CD4-positive, alpha-beta T cell (primary cell): ENCODE measurements at regions not wholly inside any gene's neighbourhood (a gene's known extent, or its start where the extent isn't known, plus 50 kb on each side); places are given as distances from the start of the nearest gene placed in this dataset.

Experiments
- ATAC-seq: fragments of 200-7000 bp; cut with Tn5 transposase; one replicate; pipeline ENCODE4 v1.10.0; 2022; ENCODE audit warnings: mild to moderate bottlenecking; ENCODE audit not compliant: poor library complexity
- CTCF ChIA-PET: fragments of 350-600 bp; sonication (Branson Sonifier 250); formaldehyde crosslinking; loops from one replicate; lab custom pipeline; 2021; ENCODE audit warnings: antibody characterized with exemption, inconsistent platforms; lab: Charles Lee
- POLR2A ChIA-PET: fragments of 350-600 bp; sonication (Branson Sonifier 250); formaldehyde crosslinking; loops from one replicate; lab custom pipeline; 2021; ENCODE audit warnings: antibody characterized with exemption, inconsistent platforms; lab: Charles Lee
- DNase-seq, 14 experiments: peaks; one replicate each; pipeline ENCODE4 v3.0.0-alpha.2; 2013 to 2020; ENCODE audit warnings: mixed read lengths in 2 of 14
- H3K27ac ChIP-seq, 2 donors: one replicate each; pipeline versions ENCODE4 v1.5.1 to v1.7.0; 2013; ENCODE audit warnings: low read length in 2 of 2, low read depth in 1 of 2, mild to moderate bottlenecking in 1 of 2
- H3K27me3 ChIP-seq, 2 experiments: 1 replicate in 1 of 2; 2 replicates in 1 of 2; pipeline versions ENCODE4 v1.6.1 to v1.7.0; 2013; ENCODE audit warnings: low read length in 2 of 2, control low read depth in 1 of 2, mild to moderate bottlenecking in 1 of 2, moderate library complexity in 1 of 2; ENCODE audit not compliant: insufficient read depth in 2 of 2, control insufficient read depth in 1 of 2
- H3K36me3 ChIP-seq: one replicate; pipeline ENCODE4 v1.6.1; 2013; ENCODE audit warnings: low read length, control low read depth; ENCODE audit not compliant: insufficient read depth
- H3K4me1 ChIP-seq: one replicate; pipeline ENCODE4 v1.6.1; 2013; ENCODE audit warnings: low read length, control low read depth; ENCODE audit not compliant: insufficient read depth
- H3K4me3 ChIP-seq: one replicate; pipeline ENCODE4 v1.5.1; 2013; ENCODE audit warnings: mild to moderate bottlenecking, low read length, moderate library complexity
- H3K9me3 ChIP-seq, 2 experiments: 1 replicate in 1 of 2; 2 replicates in 1 of 2; pipeline versions ENCODE4 v1.6.1 to v1.7.0; 2013; ENCODE audit warnings: low read length in 2 of 2, mild to moderate bottlenecking in 2 of 2, control low read depth in 1 of 2, moderate library complexity in 1 of 2; ENCODE audit not compliant: control insufficient read depth in 1 of 2, insufficient read depth in 1 of 2
- H3K27ac Mint-ChIP-seq: one replicate; pipeline ENCODE4 v1.8.0; 2020; ENCODE audit warnings: mixed read lengths
- H3K27me3 Mint-ChIP-seq: one replicate; pipeline ENCODE4 v1.8.0; 2021; ENCODE audit warnings: mixed read lengths
- H3K36me3 Mint-ChIP-seq: one replicate; pipeline ENCODE4 v1.8.0; 2021; ENCODE audit warnings: low read depth, mixed read lengths
- H3K4me1 Mint-ChIP-seq: one replicate; pipeline ENCODE4 v1.8.0; 2021; ENCODE audit warnings: low read depth, mixed read lengths
- H3K4me3 Mint-ChIP-seq: one replicate; pipeline ENCODE4 v1.8.0; 2020; ENCODE audit warnings: mild to moderate bottlenecking, mixed read lengths
- H3K9me3 Mint-ChIP-seq: one replicate; pipeline ENCODE4 v1.8.0; 2020; ENCODE audit warnings: mixed read lengths
- CTCF ChIP-seq: fragments of 200-600 bp; IDR thresholded peaks from one replicate; pipeline ENCODE4 v1.8.0; 2022; ENCODE audit warnings: antibody characterized with exemption, mild to moderate bottlenecking
- intact Hi-C, 2 experiments: fragments of 100-400 bp; cut with DNase I in 1 of 2; cut with micrococcal nuclease in 1 of 2; formaldehyde crosslinking; loops; one replicate each; pipeline versions ENCODE4 v1.15.1 to v1.9.0; 2023 to 2025; cut with DNase I, micrococcal nuclease

- Histone ChIP-seq H3K9me3 (peaks cover 0 to 3% of the 10 kb centered on the region in 2 experiments), H3K27ac (no peak overlapping the region), H3K4me3 (no peak overlapping the region), H3K36me3 (no peaks in the 10 kb centered on the region), H3K4me1 (no peaks in the 10 kb centered on the region), H3K27me3 (no peaks in the 10 kb centered on the region)
- Mint-ChIP-seq H3K27me3 (no peaks in the 10 kb centered on the region), H3K4me1 (no peaks in the 10 kb centered on the region), H3K27ac (no peak overlapping the region), H3K9me3 (peaks cover 8% of the 10 kb centered on the region), H3K4me3 (no peak overlapping the region), H3K36me3 (no peaks in the 10 kb centered on the region)
- DNase-seq (no peak), ATAC-seq (no peak)
- ChIA-PET POLR2A (interaction anchor here (0.7 kb wide), 1 partner anchor 16 kb away, joined by 3 read pairs; no protein-coding TSS in a partner anchor), CTCF (no interaction called here)
- intact Hi-C loops, result no loop called here
- TF ChIP-seq CTCF, result no peak
These were observed 161.0 kb upstream of the ADAMTS9 start for GRCh38 chr3:64848822-64849221.

GRCh38 chr3:64848127-64848800 lies 160.5 kb upstream of the ADAMTS9 start:
- H3K4me1 Mint-ChIP-seq, result no peaks in the 10 kb centered on the region
- intact Hi-C loops, result no loop called here
- Histone ChIP-seq H3K36me3 (no peaks in the 10 kb centered on the region), H3K4me1 (no peaks in the 10 kb centered on the region), H3K27me3 (no peaks in the 10 kb centered on the region), H3K9me3 (peaks cover 0 to 3% of the 10 kb centered on the region in 2 experiments), H3K27ac (no peak overlapping the region), H3K4me3 (no peak overlapping the region)
- DNase-seq (no peak), ATAC-seq (no peak)
- H3K4me3 Mint-ChIP-seq, result no peak overlapping the region
- CTCF ChIA-PET, result no interaction called here
- POLR2A ChIA-PET, result no interaction called here
- no peaks in the 10 kb centered on the region for H3K27me3 Mint-ChIP-seq
- no peaks in the 10 kb centered on the region for H3K36me3 Mint-ChIP-seq
- TF ChIP-seq CTCF, result no peak
- peaks cover 8% of the 10 kb centered on the region for H3K9me3 Mint-ChIP-seq
- H3K27ac Mint-ChIP-seq, result no peak overlapping the region

GRCh38 chr3:64844558-64844957 lies 156.8 kb upstream of the ADAMTS9 start:
- ChIA-PET POLR2A (no interaction called here), CTCF (no interaction called here)
- peaks cover 0 to 3% of the 10 kb centered on the region in 2 experiments for H3K9me3 ChIP-seq
- DNase-seq (no peak), ATAC-seq (no peak)
- Mint-ChIP-seq H3K36me3 (no peaks in the 10 kb centered on the region), H3K27me3 (no peaks in the 10 kb centered on the region), H3K9me3 (peaks cover 5% of the 10 kb centered on the region), H3K4me3 (no peak overlapping the region), H3K4me1 (no peaks in the 10 kb centered on the region), H3K27ac (no peak overlapping the region)
- H3K4me1 ChIP-seq, result no peaks in the 10 kb centered on the region
- no peak overlapping the region for H3K4me3 ChIP-seq
- no peaks in the 10 kb centered on the region for H3K27me3 ChIP-seq
- TF ChIP-seq CTCF, result no peak
- intact Hi-C loops, result no loop called here
- H3K27ac ChIP-seq, result no peak overlapping the region
- H3K36me3 ChIP-seq, result no peaks in the 10 kb centered on the region
